ENCODE measurements at regions not wholly inside any gene's neighbourhood (a gene's known extent, or its start where the extent isn't known, plus 50 kb on each side); places are given as distances from the start of the nearest gene placed in this dataset.

DNA sequence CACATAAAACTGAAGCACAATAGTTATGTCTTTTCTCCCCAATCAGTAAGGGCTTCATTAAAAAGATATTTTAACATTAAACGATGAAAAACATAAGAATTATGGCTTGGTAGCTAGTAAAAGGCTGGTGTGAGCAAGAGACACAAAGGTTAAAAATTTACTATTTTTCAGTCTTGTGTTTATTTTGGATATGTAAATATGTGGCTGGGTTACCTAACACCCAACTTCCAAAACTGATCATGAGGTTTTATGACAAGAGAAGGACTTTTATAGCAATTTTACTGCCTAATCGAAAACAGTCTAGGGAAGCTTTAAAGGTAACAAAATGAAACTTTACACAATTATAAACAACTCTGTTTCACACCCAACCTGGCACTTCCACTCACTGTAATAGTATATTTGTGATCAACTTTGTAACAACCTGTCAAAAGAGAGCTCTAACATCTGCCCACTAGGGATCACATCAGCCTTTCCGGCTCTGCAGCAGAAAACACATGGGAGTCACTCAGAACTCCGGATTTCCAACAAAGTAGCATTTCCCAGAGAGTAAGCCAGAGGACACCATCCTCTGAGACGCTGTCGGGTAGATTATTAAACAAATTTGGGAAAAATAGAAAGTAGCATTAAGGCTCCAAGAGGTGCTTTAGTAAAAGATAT lies 123.4 kb upstream of the C2CD4B start:
- Histone ChIP-seq H4K20me1 (ENCODE audit: insufficient read depth, poor library complexity, severe bottlenecking) (no peaks in the 10 kb centered on the region), H3K4me2 (no peak overlapping the region), H3K36me3 (replicated peaks; ENCODE audit: insufficient read depth, low read depth) (no peaks in the 10 kb centered on the region), H3K27ac (no peak overlapping the region), H2AFZ (no peak overlapping the region), H3K9me2 (replicated peaks; ENCODE audit: insufficient read depth) (no peaks in the 10 kb centered on the region), H3K9me3 (ENCODE audit: low read depth) (no peaks in the 10 kb centered on the region), H3K4me3 (no peak overlapping the region), H3K4me1 (ENCODE audit: insufficient read depth) (no peaks in the 10 kb centered on the region), H3K79me2 (no peaks in the 10 kb centered on the region), H3K27me3 (no peaks in the 10 kb centered on the region)
- 88% methylated on average over 6 of the region's 6 CpGs for WGBS (ENCODE audit: low lambda C conversion rate, missing lambda C conversion rate)
- no peak for TF ChIP-seq EZH2phosphoT487 (IDR thresholded peaks at IDR 0.05; ENCODE audit: low read depth, severe bottlenecking, unreplicated experiment)
- TF ChIP-seq, protein P1, sequence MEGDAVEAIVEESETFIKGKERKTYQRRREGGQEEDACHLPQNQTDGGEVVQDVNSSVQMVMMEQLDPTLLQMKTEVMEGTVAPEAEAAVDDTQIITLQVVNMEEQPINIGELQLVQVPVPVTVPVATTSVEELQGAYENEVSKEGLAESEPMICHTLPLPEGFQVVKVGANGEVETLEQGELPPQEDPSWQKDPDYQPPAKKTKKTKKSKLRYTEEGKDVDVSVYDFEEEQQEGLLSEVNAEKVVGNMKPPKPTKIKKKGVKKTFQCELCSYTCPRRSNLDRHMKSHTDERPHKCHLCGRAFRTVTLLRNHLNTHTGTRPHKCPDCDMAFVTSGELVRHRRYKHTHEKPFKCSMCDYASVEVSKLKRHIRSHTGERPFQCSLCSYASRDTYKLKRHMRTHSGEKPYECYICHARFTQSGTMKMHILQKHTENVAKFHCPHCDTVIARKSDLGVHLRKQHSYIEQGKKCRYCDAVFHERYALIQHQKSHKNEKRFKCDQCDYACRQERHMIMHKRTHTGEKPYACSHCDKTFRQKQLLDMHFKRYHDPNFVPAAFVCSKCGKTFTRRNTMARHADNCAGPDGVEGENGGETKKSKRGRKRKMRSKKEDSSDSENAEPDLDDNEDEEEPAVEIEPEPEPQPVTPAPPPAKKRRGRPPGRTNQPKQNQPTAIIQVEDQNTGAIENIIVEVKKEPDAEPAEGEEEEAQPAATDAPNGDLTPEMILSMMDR (IDR thresholded peaks at IDR 0.05; ENCODE audit: poor library complexity): no peak
- no peak for TF ChIP-seq EZH2 (IDR thresholded peaks at IDR 0.05; ENCODE audit: borderline replicate concordance)
- DNase-seq (ENCODE audit: low spot score): no peak

GRCh38 chr15:62291262-62291661 lies 126.2 kb upstream of the C2CD4B start:
- TF ChIP-seq EZH2phosphoT487 (IDR thresholded peaks at IDR 0.05; ENCODE audit: low read depth, severe bottlenecking, unreplicated experiment) (no peak), EZH2 (IDR thresholded peaks at IDR 0.05; ENCODE audit: borderline replicate concordance) (no peak)
- TF ChIP-seq, protein P1 (IDR thresholded peaks at IDR 0.05; ENCODE audit: poor library complexity): no peak
- H3K27me3 ChIP-seq: no peaks in the 10 kb centered on the region
- no peak for DNase-seq (ENCODE audit: low spot score)
- H3K4me3 ChIP-seq: no peak overlapping the region
- no peaks in the 10 kb centered on the region for H3K36me3 ChIP-seq (replicated peaks; ENCODE audit: insufficient read depth, low read depth)
- H3K4me1 ChIP-seq (ENCODE audit: insufficient read depth): no peaks in the 10 kb centered on the region
- H2AFZ ChIP-seq: no peak overlapping the region
- H3K9me3 ChIP-seq (ENCODE audit: low read depth): no peaks in the 10 kb centered on the region
- H3K27ac ChIP-seq: no peak overlapping the region
- H3K79me2 ChIP-seq: no peaks in the 10 kb centered on the region
- H3K9me2 ChIP-seq (replicated peaks; ENCODE audit: insufficient read depth): no peaks in the 10 kb centered on the region
- H3K4me2 ChIP-seq: no peak overlapping the region
- WGBS (ENCODE audit: low lambda C conversion rate, missing lambda C conversion rate): 54% methylated on average over 2 of the region's 2 CpGs
- no peaks in the 10 kb centered on the region for H4K20me1 ChIP-seq (ENCODE audit: insufficient read depth, poor library complexity, severe bottlenecking)

DNA sequence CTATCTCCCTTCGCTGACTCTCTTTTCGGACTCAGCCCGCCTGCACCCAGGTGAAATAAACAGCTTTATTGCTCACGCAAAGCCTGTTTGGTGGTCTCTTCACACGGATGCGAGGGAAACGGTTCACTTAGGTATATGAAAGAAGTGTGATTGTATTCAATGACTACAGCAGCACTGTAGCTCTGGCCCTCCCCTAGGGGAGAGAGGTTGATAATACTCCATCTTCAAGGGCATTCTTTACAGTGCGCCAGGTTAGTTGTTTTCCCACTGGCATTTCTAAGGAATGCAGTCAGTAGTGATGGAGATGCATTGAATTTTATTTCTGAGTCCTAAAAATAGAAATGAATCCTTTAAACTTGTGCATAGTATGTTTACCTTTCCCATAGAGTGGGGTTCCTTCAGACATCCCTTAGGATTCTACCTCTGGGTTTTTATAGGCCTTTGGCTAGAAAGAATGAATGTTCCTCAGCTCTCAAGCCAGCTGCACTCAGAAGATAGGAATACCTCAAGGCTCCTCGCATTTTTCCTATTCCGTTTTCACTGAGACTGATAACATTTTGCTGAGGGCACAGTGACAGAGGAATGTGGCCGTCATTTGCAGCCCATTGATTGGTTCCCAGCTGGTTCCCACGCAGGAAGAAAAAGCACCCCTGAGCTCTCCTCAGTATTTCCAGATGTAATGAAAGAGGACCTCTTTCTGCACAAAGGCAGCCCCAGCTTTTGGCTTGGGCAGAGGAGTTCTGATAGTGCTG lies 131.8 kb upstream of the C2CD4B start:
- TF ChIP-seq EZH2phosphoT487 (IDR thresholded peaks at IDR 0.05; ENCODE audit: low read depth, severe bottlenecking, unreplicated experiment): no peak
- TF ChIP-seq EZH2 (IDR thresholded peaks at IDR 0.05; ENCODE audit: borderline replicate concordance): no peak
- TF ChIP-seq, protein P1 (IDR thresholded peaks at IDR 0.05; ENCODE audit: poor library complexity): no peak
- no peaks in the 10 kb centered on the region for H3K27me3 ChIP-seq
- no peaks in the 10 kb centered on the region for H3K9me3 ChIP-seq (ENCODE audit: low read depth)
- no peaks in the 10 kb centered on the region for H3K4me1 ChIP-seq (ENCODE audit: insufficient read depth)
- no peaks in the 10 kb centered on the region for H3K9me2 ChIP-seq (replicated peaks; ENCODE audit: insufficient read depth)
- no peak overlapping the region for H3K27ac ChIP-seq
- no peaks in the 10 kb centered on the region for H3K36me3 ChIP-seq (replicated peaks; ENCODE audit: insufficient read depth, low read depth)
- H2AFZ ChIP-seq: no peak overlapping the region
- no peak overlapping the region for H3K4me3 ChIP-seq
- WGBS (ENCODE audit: low lambda C conversion rate, missing lambda C conversion rate): 67% methylated on average over 12 of the region's 12 CpGs
- H3K4me2 ChIP-seq: no peak overlapping the region
- no peaks in the 10 kb centered on the region for H4K20me1 ChIP-seq (ENCODE audit: insufficient read depth, poor library complexity, severe bottlenecking)
- no peaks in the 10 kb centered on the region for H3K79me2 ChIP-seq
- no peak for DNase-seq (ENCODE audit: low spot score)
